Stomach (tissue), 4 donors: ENCODE measurements at regions not wholly inside any gene's neighbourhood (a gene's known extent, or its start where the extent isn't known, plus 50 kb on each side); places are given as distances from the start of the nearest gene placed in this dataset.

Source experiments
- CTCF ChIP-seq, 7 experiments: fragments of 450-650 bp in 4 of 7; fragments of 200-600 bp in 3 of 7; sonication (generic) in 3 of 7; IDR thresholded peaks; one replicate each; pipeline ENCODE4 v1.5.1; 2016 to 2019; ENCODE audit warnings: antibody characterized with exemption in 7 of 7, control low read depth in 2 of 7, mild to moderate bottlenecking in 1 of 7
- POLR2A ChIP-seq, 4 donors: fragments of 450-650 bp; IDR thresholded peaks; one replicate each; pipeline ENCODE4 v1.6.1; 2016; ENCODE audit warnings: antibody characterized with exemption in 4 of 4, control low read depth in 2 of 4, mild to moderate bottlenecking in 1 of 4, moderate library complexity in 1 of 4
- POLR2AphosphoS5 ChIP-seq, 3 donors: sonication (generic); formaldehyde crosslinking; IDR thresholded peaks; one replicate each; pipeline ENCODE4 v1.6.1; 2016; ENCODE audit warnings: antibody characterized with exemption in 3 of 3

DNA sequence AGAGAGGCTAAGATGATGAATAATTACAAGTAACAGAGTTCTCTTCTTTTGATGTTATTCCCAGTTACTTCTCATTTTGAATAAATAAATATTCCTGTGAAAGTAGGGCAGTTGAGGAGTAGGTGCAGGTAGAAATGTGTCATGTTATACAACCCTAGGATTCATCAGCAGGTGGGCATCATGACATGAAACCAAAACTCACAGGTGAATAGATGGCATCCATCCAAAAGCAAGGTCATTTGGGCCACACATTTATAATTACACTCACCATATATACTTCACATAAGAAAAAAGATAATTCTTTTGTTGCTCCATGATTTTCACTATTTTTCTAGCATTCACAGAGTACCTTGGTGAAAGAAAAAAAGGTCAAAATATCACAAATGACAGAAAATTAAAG is 273.6 kb downstream of the ZBBX start:
- no peak for TF ChIP-seq CTCF (IDR thresholded peaks at IDR 0.05)
- no peak for TF ChIP-seq POLR2A (IDR thresholded peaks at IDR 0.05)
- no peak for TF ChIP-seq POLR2AphosphoS5 (IDR thresholded peaks at IDR 0.05)
